ENCODE measurements at regions not wholly inside any gene's neighbourhood (a gene's known extent, or its start where the extent isn't known, plus 50 kb on each side); places are given as distances from the start of the nearest gene placed in this dataset.

- no peak for TF ChIP-seq GATA3 (IDR thresholded peaks at IDR 0.05; ENCODE audit: low read depth, low read length)
- no peak for TF ChIP-seq GATA2 (IDR thresholded peaks at IDR 0.05; ENCODE audit: low read depth, low read length)
Measured at GRCh38 chr20:6502219-6502618, 265.3 kb upstream of the BMP2 start.

GRCh38 chr20:6501061-6501460 is 266.4 kb upstream of the BMP2 start:
- TF ChIP-seq GATA2 (IDR thresholded peaks at IDR 0.05; ENCODE audit: low read depth, low read length) (no peak), GATA3 (IDR thresholded peaks at IDR 0.05; ENCODE audit: low read depth, low read length) (no peak)

GRCh38 chr20:6499566-6499965 is 267.9 kb upstream of the BMP2 start:
- TF ChIP-seq GATA2 (IDR thresholded peaks at IDR 0.05; ENCODE audit: low read depth, low read length) (no peak), GATA3 (IDR thresholded peaks at IDR 0.05; ENCODE audit: low read depth, low read length) (no peak)

- TF ChIP-seq GATA2 (IDR thresholded peaks at IDR 0.05; ENCODE audit: low read depth, low read length) (no peak), GATA3 (IDR thresholded peaks at IDR 0.05; ENCODE audit: low read depth, low read length) (no peak)
Measured at GRCh38 chr20:6496874-6497273, 270.6 kb upstream of the BMP2 start.

GRCh38 chr20:6495907-6496306 is 271.6 kb upstream of the BMP2 start:
- TF ChIP-seq GATA2 (IDR thresholded peaks at IDR 0.05; ENCODE audit: low read depth, low read length) (no peak), GATA3 (IDR thresholded peaks at IDR 0.05; ENCODE audit: low read depth, low read length) (no peak)

- TF ChIP-seq GATA2 (IDR thresholded peaks at IDR 0.05; ENCODE audit: low read depth, low read length) (no peak), GATA3 (IDR thresholded peaks at IDR 0.05; ENCODE audit: low read depth, low read length) (no peak)
Measured at GRCh38 chr20:6492271-6493055, 275.0 kb upstream of the BMP2 start.

- no peak for TF ChIP-seq GATA3 (IDR thresholded peaks at IDR 0.05; ENCODE audit: low read depth, low read length)
- TF ChIP-seq GATA2 (IDR thresholded peaks at IDR 0.05; ENCODE audit: low read depth, low read length), result no peak
Measured at GRCh38 chr20:6490849-6491248, 276.6 kb upstream of the BMP2 start.

- TF ChIP-seq GATA2 (IDR thresholded peaks at IDR 0.05; ENCODE audit: low read depth, low read length) (no peak), GATA3 (IDR thresholded peaks at IDR 0.05; ENCODE audit: low read depth, low read length) (no peak)
Measured at GRCh38 chr20:6489361-6490171, 277.9 kb upstream of the BMP2 start.

- TF ChIP-seq GATA3 (IDR thresholded peaks at IDR 0.05; ENCODE audit: low read depth, low read length) (no peak), GATA2 (IDR thresholded peaks at IDR 0.05; ENCODE audit: low read depth, low read length) (no peak)
Measured at GRCh38 chr20:6485351-6485750, 282.1 kb upstream of the BMP2 start.

- TF ChIP-seq GATA2 (IDR thresholded peaks at IDR 0.05; ENCODE audit: low read depth, low read length), result no peak
- TF ChIP-seq GATA3 (IDR thresholded peaks at IDR 0.05; ENCODE audit: low read depth, low read length), result no peak
Measured at GRCh38 chr20:6483727-6484126, 283.8 kb upstream of the BMP2 start.

- TF ChIP-seq GATA2 (IDR thresholded peaks at IDR 0.05; ENCODE audit: low read depth, low read length) (no peak), GATA3 (IDR thresholded peaks at IDR 0.05; ENCODE audit: low read depth, low read length) (no peak)
Measured at GRCh38 chr20:6482486-6482885, 285.0 kb upstream of the BMP2 start.

GRCh38 chr20:6480328-6481200 is 286.9 kb upstream of the BMP2 start:
- no peak; the same call in 1 of the 2 replicates for TF ChIP-seq GATA2 (IDR thresholded peaks at IDR 0.05; ENCODE audit: low read depth, low read length)

- no peak for TF ChIP-seq GATA3 (IDR thresholded peaks at IDR 0.05; ENCODE audit: low read depth, low read length)
- no peak for TF ChIP-seq GATA2 (IDR thresholded peaks at IDR 0.05; ENCODE audit: low read depth, low read length)
Measured at GRCh38 chr20:6473197-6473596, 294.3 kb upstream of the BMP2 start.

- TF ChIP-seq GATA3 (IDR thresholded peaks at IDR 0.05; ENCODE audit: low read depth, low read length), result no peak
- TF ChIP-seq GATA2 (IDR thresholded peaks at IDR 0.05; ENCODE audit: low read depth, low read length), result no peak
Measured at GRCh38 chr20:6471871-6472270, 295.6 kb upstream of the BMP2 start.

All from SH-SY5Y (cell line).